Mesothelial cell of epicardium (in vitro differentiated cells): ENCODE measurements at regions not wholly inside any gene's neighbourhood (a gene's known extent, or its start where the extent isn't known, plus 50 kb on each side); places are given as distances from the start of the nearest gene placed in this dataset.

Experiments used
- DNase-seq, 2 experiments: peaks; one replicate each; pipeline ENCODE4 v3.0.0; 2021; ENCODE audit warnings: low spot score in 2 of 2; ENCODE audit not compliant: unreplicated experiment in 2 of 2
- H3K27ac Mint-ChIP-seq: 2 replicates; pipeline ENCODE4 v1.8.0; 2021; ENCODE audit warnings: mixed read lengths
- H3K27me3 Mint-ChIP-seq: 2 replicates; pipeline ENCODE4 v1.8.0; 2021; ENCODE audit warnings: low read depth, mixed read lengths
- H3K36me3 Mint-ChIP-seq: 2 replicates; pipeline ENCODE4 v1.8.0; 2021; ENCODE audit warnings: mixed read lengths
- H3K4me1 Mint-ChIP-seq: 2 replicates; pipeline ENCODE4 v1.8.0; 2021; ENCODE audit warnings: mixed read lengths
- H3K4me3 Mint-ChIP-seq: 2 replicates; pipeline ENCODE4 v1.8.0; 2021; ENCODE audit warnings: mild to moderate bottlenecking, moderate library complexity, mixed read lengths
- H3K9me3 Mint-ChIP-seq: 2 replicates; pipeline ENCODE4 v1.8.0; 2021; ENCODE audit warnings: mixed read lengths
- CTCF ChIP-seq: fragments of 200-600 bp; sonication (generic); IDR thresholded peaks from one replicate; pipeline ENCODE4 v1.5.0; 2021; ENCODE audit warnings: antibody characterized with exemption; ENCODE audit not compliant: unreplicated experiment

GRCh38 chr2:129004940-129005490, 686.3 kb upstream of the HS6ST1 start:
- Mint-ChIP-seq H3K9me3 (peaks cover 18% of the 10 kb centered on the region), H3K27ac (no peak overlapping the region), H3K36me3 (peaks cover 3% of the 10 kb centered on the region), H3K27me3 (peaks cover 3% of the 10 kb centered on the region), H3K4me3 (no peak overlapping the region), H3K4me1 (peaks cover 29% of the 10 kb centered on the region)
- no peak for DNase-seq
- TF ChIP-seq CTCF = no peak

- no peak overlapping the region for H3K4me3 Mint-ChIP-seq
- H3K36me3 Mint-ChIP-seq = peaks cover 3% of the 10 kb centered on the region
- no peak for TF ChIP-seq CTCF
- peaks cover 8% of the 10 kb centered on the region for H3K27me3 Mint-ChIP-seq
- peak overlapping the region; percentile 86 for H3K27ac Mint-ChIP-seq
- no peak for DNase-seq
- H3K4me1 Mint-ChIP-seq = peaks cover 29% of the 10 kb centered on the region
- H3K9me3 Mint-ChIP-seq = peaks cover 12% of the 10 kb centered on the region
Observed at GRCh38 chr2:129006135-129006886, 687.6 kb upstream of the HS6ST1 start.

GRCh38 chr2:129006901-129007300, 688.2 kb upstream of the HS6ST1 start:
- TF ChIP-seq CTCF = no peak
- peaks cover 7% of the 10 kb centered on the region for H3K9me3 Mint-ChIP-seq
- peak overlapping the region; percentile 16 for H3K27ac Mint-ChIP-seq
- no peak overlapping the region for H3K4me3 Mint-ChIP-seq
- H3K27me3 Mint-ChIP-seq = peaks cover 8% of the 10 kb centered on the region
- DNase-seq = no peak
- peaks cover 3% of the 10 kb centered on the region for H3K36me3 Mint-ChIP-seq
- H3K4me1 Mint-ChIP-seq = peaks cover 29% of the 10 kb centered on the region

GRCh38 chr2:129008055-129008880, 689.6 kb upstream of the HS6ST1 start:
- H3K4me1 Mint-ChIP-seq = peaks cover 29% of the 10 kb centered on the region
- H3K4me3 Mint-ChIP-seq = no peak overlapping the region
- TF ChIP-seq CTCF = no peak
- H3K36me3 Mint-ChIP-seq = no peaks in the 10 kb centered on the region
- no peaks in the 10 kb centered on the region for H3K9me3 Mint-ChIP-seq
- DNase-seq = no peak
- peaks cover 8% of the 10 kb centered on the region for H3K27me3 Mint-ChIP-seq
- no peak overlapping the region for H3K27ac Mint-ChIP-seq

- no peaks in the 10 kb centered on the region for H3K36me3 Mint-ChIP-seq
- peaks cover 3% of the 10 kb centered on the region for H3K9me3 Mint-ChIP-seq
- TF ChIP-seq CTCF = no peak
- peaks cover 27% of the 10 kb centered on the region for H3K4me1 Mint-ChIP-seq
- peaks cover 8% of the 10 kb centered on the region for H3K27me3 Mint-ChIP-seq
- DNase-seq = no peak
- H3K4me3 Mint-ChIP-seq = no peak overlapping the region
- H3K27ac Mint-ChIP-seq = no peak overlapping the region
Observed at GRCh38 chr2:129008881-129009554, 690.4 kb upstream of the HS6ST1 start.
